Suprapubic skin (tissue), 3 donors: ENCODE measurements at regions not wholly inside any gene's neighbourhood (a gene's known extent, or its start where the extent isn't known, plus 50 kb on each side); places are given as distances from the start of the nearest gene placed in this dataset.
"Not testable (repeated sequence)": the region's sequence is repeated elsewhere in the genome, so short reads cannot be mapped to it uniquely, and the experiment has no call there.

ENCODE experiments used
- EP300 ChIP-seq: sonication (generic); formaldehyde crosslinking; IDR thresholded peaks from one replicate; pipeline ENCODE4 v1.6.1; 2017; ENCODE audit warnings: antibody characterized with exemption
- TF ChIP-seq, protein P1 (sequence below), 2 donors: fragments of 200-600 bp in 1 of 2; fragments of 450-650 bp in 1 of 2; sonication (generic) in 1 of 2; IDR thresholded peaks; one replicate each; pipeline ENCODE4 v1.5.1; 2016 to 2019; ENCODE audit warnings: antibody characterized with exemption in 2 of 2, mild to moderate bottlenecking in 1 of 2, moderate library complexity in 1 of 2

DNA sequence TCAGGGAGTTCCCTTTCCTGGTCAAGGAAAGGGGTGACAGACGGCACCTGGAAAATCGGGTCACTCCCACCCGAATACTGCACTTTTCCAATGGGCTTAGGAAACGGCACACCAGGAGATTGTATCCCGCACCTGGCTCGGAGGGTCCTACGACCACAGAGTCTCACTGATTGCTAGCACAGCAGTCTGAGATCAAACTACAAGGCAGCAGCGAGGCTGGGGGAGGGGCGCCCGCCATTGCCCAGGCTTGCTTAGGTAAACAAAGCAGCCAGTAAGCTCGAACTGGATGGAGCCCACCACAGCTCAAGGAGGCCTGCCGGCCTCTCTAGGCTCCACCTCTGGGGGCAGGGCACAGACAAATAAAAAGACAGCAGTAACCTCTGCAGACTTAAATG, 389.7 kb downstream of the SRGAP2C start:
- not testable (repeated sequence) for TF ChIP-seq EP300
- TF ChIP-seq, protein P1, sequence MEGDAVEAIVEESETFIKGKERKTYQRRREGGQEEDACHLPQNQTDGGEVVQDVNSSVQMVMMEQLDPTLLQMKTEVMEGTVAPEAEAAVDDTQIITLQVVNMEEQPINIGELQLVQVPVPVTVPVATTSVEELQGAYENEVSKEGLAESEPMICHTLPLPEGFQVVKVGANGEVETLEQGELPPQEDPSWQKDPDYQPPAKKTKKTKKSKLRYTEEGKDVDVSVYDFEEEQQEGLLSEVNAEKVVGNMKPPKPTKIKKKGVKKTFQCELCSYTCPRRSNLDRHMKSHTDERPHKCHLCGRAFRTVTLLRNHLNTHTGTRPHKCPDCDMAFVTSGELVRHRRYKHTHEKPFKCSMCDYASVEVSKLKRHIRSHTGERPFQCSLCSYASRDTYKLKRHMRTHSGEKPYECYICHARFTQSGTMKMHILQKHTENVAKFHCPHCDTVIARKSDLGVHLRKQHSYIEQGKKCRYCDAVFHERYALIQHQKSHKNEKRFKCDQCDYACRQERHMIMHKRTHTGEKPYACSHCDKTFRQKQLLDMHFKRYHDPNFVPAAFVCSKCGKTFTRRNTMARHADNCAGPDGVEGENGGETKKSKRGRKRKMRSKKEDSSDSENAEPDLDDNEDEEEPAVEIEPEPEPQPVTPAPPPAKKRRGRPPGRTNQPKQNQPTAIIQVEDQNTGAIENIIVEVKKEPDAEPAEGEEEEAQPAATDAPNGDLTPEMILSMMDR (IDR thresholded peaks at IDR 0.05), result not testable (repeated sequence)
